ENCODE measurements at regions not wholly inside any gene's neighbourhood (a gene's known extent, or its start where the extent isn't known, plus 50 kb on each side); places are given as distances from the start of the nearest gene placed in this dataset.
"Not testable (repeated sequence)": the region's sequence is repeated elsewhere in the genome, so short reads cannot be mapped to it uniquely, and the experiment has no call there.

GRCh38 chrX:74063426-74064155 is 211.1 kb upstream of the XIST start:
- DNase-seq, result no peak

- DNase-seq, result no peak
Measured at GRCh38 chrX:74061879-74062278, 209.4 kb upstream of the XIST start.

- DNase-seq, result no peak
Measured at GRCh38 chrX:74049126-74049525, 196.6 kb upstream of the XIST start.

GRCh38 chrX:74034066-74034465 is 181.6 kb upstream of the XIST start:
- not testable (repeated sequence) for DNase-seq

- DNase-seq, result not testable (repeated sequence)
Measured at GRCh38 chrX:74031527-74031926, 179.0 kb upstream of the XIST start.

GRCh38 chrX:74030766-74031165 is 178.3 kb upstream of the XIST start:
- not testable (repeated sequence) for DNase-seq

GRCh38 chrX:74025145-74025544 is 172.6 kb upstream of the XIST start:
- not testable (repeated sequence) for DNase-seq

GRCh38 chrX:74023203-74023602 is 170.7 kb upstream of the XIST start:
- DNase-seq, result peak; percentile 10

GRCh38 chrX:74018253-74018652 is 165.7 kb upstream of the XIST start:
- DNase-seq, result no peak

- peak; percentile 45 for DNase-seq
Measured at GRCh38 chrX:74015379-74016019, 163.0 kb upstream of the XIST start.

- no peak for DNase-seq
Measured at GRCh38 chrX:74009041-74009440, 156.5 kb upstream of the XIST start.

- no peak for DNase-seq
Measured at GRCh38 chrX:73992019-73992418, 139.5 kb upstream of the XIST start.

GRCh38 chrX:73987166-73987565 is 134.7 kb upstream of the XIST start:
- no peak for DNase-seq

- no peak for DNase-seq
Measured at GRCh38 chrX:73979551-73980131, 127.1 kb upstream of the XIST start.

- DNase-seq, result no peak
Measured at GRCh38 chrX:73977542-73978169, 125.1 kb upstream of the XIST start.

GRCh38 chrX:73967461-73967860 is 114.9 kb upstream of the XIST start:
- not testable (repeated sequence) for DNase-seq

GRCh38 chrX:73965833-73966232 is 113.3 kb upstream of the XIST start:
- DNase-seq, result no peak

GRCh38 chrX:73964579-73964978 is 112.1 kb upstream of the XIST start:
- DNase-seq, result no peak

GRCh38 chrX:73963682-73964081 is 111.2 kb upstream of the XIST start:
- DNase-seq, result no peak

- no peak for DNase-seq
Measured at GRCh38 chrX:73962948-73963347, 110.4 kb upstream of the XIST start.

GRCh38 chrX:73961867-73962266 is 109.4 kb upstream of the XIST start:
- DNase-seq, result not testable (repeated sequence)

GRCh38 chrX:73944563-73944908 is 92.0 kb upstream of the XIST start:
- DNase-seq, result no peak

GRCh38 chrX:73943693-73944562 is 91.4 kb upstream of the XIST start:
- DNase-seq, result peak; percentile 78
